Omental fat pad (tissue), 3 donors: ENCODE measurements at regions not wholly inside any gene's neighbourhood (a gene's known extent, or its start where the extent isn't known, plus 50 kb on each side); places are given as distances from the start of the nearest gene placed in this dataset.

Experiments
- ATAC-seq: fragments of 150-250 bp; one replicate; pipeline ENCODE4 v1.9.1; 2016; ENCODE audit warnings: mild to moderate bottlenecking, moderate library complexity; ENCODE audit not compliant: low FRiP score
- DNase-seq: peaks from one replicate; pipeline ENCODE4 v3.0.0-alpha.2; 2019; ENCODE audit warnings: low spot score
- TF ChIP-seq, protein P1 (sequence below), 3 donors: fragments of 450-650 bp; IDR thresholded peaks; one replicate each; pipeline ENCODE4 v1.5.1; 2016 to 2017; ENCODE audit warnings: antibody characterized with exemption in 3 of 3, mild to moderate bottlenecking in 3 of 3, moderate library complexity in 2 of 3

DNA sequence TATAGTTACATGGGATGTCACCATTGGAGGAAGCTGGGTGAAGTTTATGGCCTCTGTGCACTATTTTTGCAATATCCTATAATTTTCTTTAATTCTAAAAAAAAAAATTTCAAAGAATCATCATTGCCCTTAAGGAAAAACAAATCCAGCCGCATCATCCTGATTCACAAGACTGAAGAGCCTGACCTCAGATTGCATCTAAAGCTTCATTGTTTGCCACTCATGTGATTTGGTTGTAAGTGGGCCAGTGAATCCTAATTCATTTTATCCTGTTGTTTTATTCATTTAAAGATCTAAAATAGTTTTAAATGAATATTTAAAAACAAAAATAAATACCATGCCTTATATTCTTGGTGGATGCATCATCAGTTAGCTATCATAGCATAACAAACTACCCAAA is 504.5 kb downstream of the TBC1D4 start:
- TF ChIP-seq, protein P1, sequence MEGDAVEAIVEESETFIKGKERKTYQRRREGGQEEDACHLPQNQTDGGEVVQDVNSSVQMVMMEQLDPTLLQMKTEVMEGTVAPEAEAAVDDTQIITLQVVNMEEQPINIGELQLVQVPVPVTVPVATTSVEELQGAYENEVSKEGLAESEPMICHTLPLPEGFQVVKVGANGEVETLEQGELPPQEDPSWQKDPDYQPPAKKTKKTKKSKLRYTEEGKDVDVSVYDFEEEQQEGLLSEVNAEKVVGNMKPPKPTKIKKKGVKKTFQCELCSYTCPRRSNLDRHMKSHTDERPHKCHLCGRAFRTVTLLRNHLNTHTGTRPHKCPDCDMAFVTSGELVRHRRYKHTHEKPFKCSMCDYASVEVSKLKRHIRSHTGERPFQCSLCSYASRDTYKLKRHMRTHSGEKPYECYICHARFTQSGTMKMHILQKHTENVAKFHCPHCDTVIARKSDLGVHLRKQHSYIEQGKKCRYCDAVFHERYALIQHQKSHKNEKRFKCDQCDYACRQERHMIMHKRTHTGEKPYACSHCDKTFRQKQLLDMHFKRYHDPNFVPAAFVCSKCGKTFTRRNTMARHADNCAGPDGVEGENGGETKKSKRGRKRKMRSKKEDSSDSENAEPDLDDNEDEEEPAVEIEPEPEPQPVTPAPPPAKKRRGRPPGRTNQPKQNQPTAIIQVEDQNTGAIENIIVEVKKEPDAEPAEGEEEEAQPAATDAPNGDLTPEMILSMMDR (IDR thresholded peaks at IDR 0.05): no peak
- DNase-seq (no peak), ATAC-seq (no peak)

DNA sequence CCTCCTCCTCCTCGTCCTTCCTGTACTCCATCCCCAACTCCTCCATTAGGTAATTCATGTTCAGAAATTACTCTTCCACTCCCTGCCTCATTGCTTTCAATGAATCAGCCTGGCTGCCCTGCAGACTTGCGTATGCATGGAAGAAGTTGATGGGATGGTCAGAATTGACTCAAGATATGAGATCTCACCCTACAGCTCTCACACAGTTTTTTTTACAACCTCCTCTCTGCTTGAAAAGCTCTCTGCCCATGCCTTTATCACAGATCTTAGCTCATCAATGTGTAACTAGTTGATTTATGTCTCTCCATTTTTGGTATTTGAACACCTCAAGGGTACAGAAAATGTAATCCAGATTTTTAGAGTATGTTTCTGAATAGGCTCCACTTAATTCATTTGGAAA is 506.9 kb downstream of the TBC1D4 start:
- TF ChIP-seq, protein P1 (IDR thresholded peaks at IDR 0.05): no peak
- ATAC-seq (no peak), DNase-seq (no peak)

DNA sequence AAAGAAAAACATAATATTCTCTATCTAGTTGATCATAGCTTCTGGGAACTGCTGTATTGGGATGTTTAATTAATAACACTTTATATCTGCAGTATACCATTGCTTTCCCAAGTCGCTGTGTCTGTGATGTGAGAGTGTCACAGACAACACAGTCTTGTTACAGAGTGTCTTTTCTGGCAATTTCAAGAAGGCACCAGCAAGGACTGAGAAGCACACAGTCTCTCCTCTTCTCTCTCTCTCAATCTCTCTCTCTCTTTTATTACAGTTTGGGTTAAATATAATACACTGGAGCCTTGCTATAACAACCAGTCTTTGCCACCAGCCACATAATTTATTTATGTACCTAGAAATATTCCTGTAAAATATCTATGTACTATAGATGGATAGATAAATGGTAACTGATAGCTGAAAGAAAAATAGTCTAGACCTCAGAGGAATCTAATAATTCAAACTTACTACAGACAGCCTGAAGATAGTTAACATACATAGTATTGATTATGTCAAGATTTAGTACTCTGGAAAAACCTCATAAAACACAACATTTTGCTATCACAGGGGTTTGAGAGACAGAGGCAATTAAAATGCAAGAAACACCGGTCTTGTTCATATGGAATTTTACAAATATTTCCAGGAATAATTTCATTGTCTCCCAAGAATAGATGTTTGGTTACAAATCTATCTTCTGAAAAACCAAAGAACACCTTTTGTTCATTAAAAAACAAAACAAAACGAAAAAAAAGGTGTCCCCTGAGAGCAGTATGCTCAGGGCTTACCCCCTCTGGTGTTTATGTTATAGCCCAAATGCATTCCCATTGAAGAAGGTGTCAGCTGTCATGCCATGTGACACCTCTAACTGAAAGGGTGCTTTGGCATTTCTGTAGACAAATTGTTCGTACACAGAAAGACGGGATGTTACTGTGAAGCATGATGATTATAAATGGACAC is 507.8 kb downstream of the TBC1D4 start:
- TF ChIP-seq, protein P1 (IDR thresholded peaks at IDR 0.05): no peak
- ATAC-seq (no peak), DNase-seq (no peak)

DNA sequence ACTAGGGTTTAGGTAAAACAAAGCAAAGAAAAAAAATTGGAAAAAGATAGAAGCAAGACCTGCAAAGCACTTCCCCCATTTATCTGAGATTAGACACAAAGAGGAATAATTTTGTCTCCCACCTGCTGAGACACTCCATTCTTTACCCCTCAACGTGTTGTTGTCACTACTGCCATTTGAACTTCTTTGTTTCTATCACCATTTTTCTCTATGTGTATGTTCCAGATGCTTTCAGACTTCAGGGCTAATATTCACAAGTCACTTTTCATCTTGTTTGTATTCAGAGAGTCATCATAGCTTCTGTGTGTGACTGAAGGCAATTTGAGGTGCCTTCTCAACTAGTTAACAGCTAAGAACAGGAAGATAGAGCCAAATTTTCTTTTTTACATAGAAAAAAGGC is 512.5 kb downstream of the TBC1D4 start:
- DNase-seq (no peak), ATAC-seq (no peak)
- TF ChIP-seq, protein P1 (IDR thresholded peaks at IDR 0.05): no peak

DNA sequence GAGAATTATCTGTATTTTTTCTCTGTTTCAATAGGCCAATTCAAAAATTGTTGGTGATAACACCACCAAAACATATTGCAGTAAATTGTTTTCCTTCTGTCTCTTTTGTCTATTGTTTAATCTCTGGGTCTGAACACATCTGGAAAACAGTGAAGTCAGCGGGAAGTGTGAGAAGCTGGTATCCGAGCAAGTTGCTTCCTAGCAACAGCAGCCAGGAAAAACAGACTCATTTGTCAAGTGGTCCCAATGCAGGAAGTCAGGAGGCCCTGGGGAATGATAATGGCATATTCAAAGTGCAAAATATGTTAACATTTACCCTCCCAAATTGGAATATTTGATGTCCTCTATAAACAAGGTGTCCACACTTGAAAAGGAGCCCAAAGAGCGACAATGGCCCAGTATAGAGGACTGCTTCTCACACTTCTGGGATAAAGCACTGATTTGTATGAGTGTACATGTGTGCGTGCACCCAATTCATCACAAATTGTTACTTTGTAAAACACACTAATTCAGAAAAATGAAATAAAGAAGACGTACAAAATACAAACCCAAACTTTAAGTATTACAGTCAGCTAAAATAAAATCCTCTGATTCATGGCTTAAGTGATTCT is 515.0 kb downstream of the TBC1D4 start:
- TF ChIP-seq, protein P1 (IDR thresholded peaks at IDR 0.05): no peak
- ATAC-seq (no peak), DNase-seq (no peak)

DNA sequence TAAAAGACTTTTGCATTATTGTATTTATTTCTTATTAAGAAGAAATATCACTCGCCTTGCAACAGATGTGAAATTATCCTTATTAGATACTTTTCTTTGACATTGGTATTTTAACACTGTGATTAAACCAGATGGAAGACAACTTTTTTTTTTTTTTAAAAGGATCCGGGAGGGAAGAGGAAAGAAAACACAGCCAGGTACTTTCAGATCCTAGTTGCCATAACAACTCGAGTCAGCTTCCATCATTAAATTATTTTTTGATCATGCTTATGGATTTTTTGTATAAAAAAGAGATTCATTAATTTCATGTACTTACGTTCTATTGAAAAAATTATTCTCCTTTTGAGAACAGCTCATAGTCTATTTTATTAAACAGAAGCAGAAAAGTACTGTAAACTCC is 515.7 kb downstream of the TBC1D4 start:
- ATAC-seq (no peak), DNase-seq (no peak)
- TF ChIP-seq, protein P1 (IDR thresholded peaks at IDR 0.05): no peak
